Activated CD4-positive, alpha-beta T cell treated with anti-CD3 and anti-CD28 coated beads, Interleukin-2, amount 10 ng/mL, durations not matched to agents 24 days and 14 days (primary cell): ENCODE measurements at regions not wholly inside any gene's neighbourhood (a gene's known extent, or its start where the extent isn't known, plus 50 kb on each side); places are given as distances from the start of the nearest gene placed in this dataset.

ENCODE experiments used
- DNase-seq: peaks from one replicate; pipeline ENCODE4 v3.0.0; 2022
- H3K27ac Mint-ChIP-seq: one replicate; pipeline ENCODE4 v1.8.0; 2022; ENCODE audit warnings: mild to moderate bottlenecking, mixed read lengths
- H3K27me3 Mint-ChIP-seq: one replicate; pipeline ENCODE4 v1.8.0; 2022; ENCODE audit warnings: mixed read lengths
- H3K36me3 Mint-ChIP-seq: one replicate; pipeline ENCODE4 v1.8.0; 2022; ENCODE audit warnings: low read depth, mild to moderate bottlenecking, mixed read lengths
- H3K4me1 Mint-ChIP-seq: one replicate; pipeline ENCODE4 v1.8.0; 2021; ENCODE audit warnings: mixed read lengths
- H3K4me3 Mint-ChIP-seq: one replicate; pipeline ENCODE4 v1.8.0; 2022; ENCODE audit warnings: mild to moderate bottlenecking, moderate library complexity, mixed read lengths
- H3K9me3 Mint-ChIP-seq: one replicate; pipeline ENCODE4 v1.8.0; 2021; ENCODE audit warnings: mixed read lengths
- intact Hi-C: fragments of 100-400 bp; cut with micrococcal nuclease; formaldehyde crosslinking; loops from one replicate; pipeline ENCODE4 v1.15.1; 2023

- H3K4me1 Mint-ChIP-seq: no peaks in the 10 kb centered on the region
- H3K4me3 Mint-ChIP-seq: no peak overlapping the region
- no peaks in the 10 kb centered on the region for H3K36me3 Mint-ChIP-seq
- no peaks in the 10 kb centered on the region for H3K9me3 Mint-ChIP-seq
- no peaks in the 10 kb centered on the region for H3K27me3 Mint-ChIP-seq
- H3K27ac Mint-ChIP-seq: no peak overlapping the region
- intact Hi-C loops: no loop called here
- no peak for DNase-seq
Measured at GRCh38 chr4:129232589-129233337, 136.8 kb downstream of the C4orf33 start.

GRCh38 chr4:129233691-129234090 lies 137.7 kb downstream of the C4orf33 start:
- intact Hi-C loops: no loop called here
- Mint-ChIP-seq H3K9me3 (no peaks in the 10 kb centered on the region), H3K36me3 (no peaks in the 10 kb centered on the region), H3K4me3 (no peak overlapping the region), H3K4me1 (no peaks in the 10 kb centered on the region), H3K27me3 (no peaks in the 10 kb centered on the region), H3K27ac (no peak overlapping the region)
- no peak for DNase-seq

- Mint-ChIP-seq H3K36me3 (no peaks in the 10 kb centered on the region), H3K27ac (no peak overlapping the region), H3K9me3 (no peaks in the 10 kb centered on the region), H3K4me1 (no peaks in the 10 kb centered on the region), H3K27me3 (no peaks in the 10 kb centered on the region), H3K4me3 (no peak overlapping the region)
- no peak for DNase-seq
- intact Hi-C loops: no loop called here
Measured at GRCh38 chr4:129236351-129236750, 140.4 kb downstream of the C4orf33 start.

- H3K27ac Mint-ChIP-seq: no peak overlapping the region
Measured at GRCh38 chr4:129239088-129239487, 143.1 kb downstream of the C4orf33 start.

GRCh38 chr4:129240816-129241215 lies 144.9 kb downstream of the C4orf33 start:
- DNase-seq: no peak
- H3K4me3 Mint-ChIP-seq: no peak overlapping the region
- peaks cover 2% of the 10 kb centered on the region for H3K27me3 Mint-ChIP-seq
- no peaks in the 10 kb centered on the region for H3K9me3 Mint-ChIP-seq
- intact Hi-C loops: no loop called here
- H3K4me1 Mint-ChIP-seq: no peaks in the 10 kb centered on the region
- no peaks in the 10 kb centered on the region for H3K36me3 Mint-ChIP-seq
- no peak overlapping the region for H3K27ac Mint-ChIP-seq

More at GRCh38 chr4:129239088-129239487, 143.1 kb downstream of the C4orf33 start:
- H3K4me3 Mint-ChIP-seq: no peak overlapping the region
- H3K9me3 Mint-ChIP-seq: no peaks in the 10 kb centered on the region
- intact Hi-C loops: no loop called here
- no peaks in the 10 kb centered on the region for H3K36me3 Mint-ChIP-seq
- no peaks in the 10 kb centered on the region for H3K4me1 Mint-ChIP-seq
- H3K27me3 Mint-ChIP-seq: no peaks in the 10 kb centered on the region
- no peak for DNase-seq

GRCh38 chr4:129246145-129246544 lies 150.2 kb downstream of the C4orf33 start:
- intact Hi-C loops: no loop called here
- Mint-ChIP-seq H3K27ac (no peak overlapping the region), H3K9me3 (no peaks in the 10 kb centered on the region), H3K4me3 (no peak overlapping the region), H3K36me3 (no peaks in the 10 kb centered on the region), H3K27me3 (peaks cover 2% of the 10 kb centered on the region), H3K4me1 (no peaks in the 10 kb centered on the region)
- no peak for DNase-seq

- Mint-ChIP-seq H3K4me3 (no peak overlapping the region), H3K27me3 (peaks cover 2% of the 10 kb centered on the region), H3K4me1 (no peaks in the 10 kb centered on the region), H3K36me3 (no peaks in the 10 kb centered on the region), H3K9me3 (no peaks in the 10 kb centered on the region), H3K27ac (no peak overlapping the region)
- intact Hi-C loops: no loop called here
- no peak for DNase-seq
Measured at GRCh38 chr4:129246910-129247461, 151.0 kb downstream of the C4orf33 start.

- Mint-ChIP-seq H3K27me3 (peaks cover 2% of the 10 kb centered on the region), H3K27ac (no peak overlapping the region), H3K4me3 (no peak overlapping the region), H3K4me1 (no peaks in the 10 kb centered on the region), H3K36me3 (no peaks in the 10 kb centered on the region), H3K9me3 (no peaks in the 10 kb centered on the region)
- intact Hi-C loops: no loop called here
- no peak for DNase-seq
Measured at GRCh38 chr4:129248621-129249020, 152.7 kb downstream of the C4orf33 start.

GRCh38 chr4:129254126-129254525 lies 158.2 kb downstream of the C4orf33 start:
- H3K4me3 Mint-ChIP-seq: no peak overlapping the region
- intact Hi-C loops: no loop called here
- no peaks in the 10 kb centered on the region for H3K4me1 Mint-ChIP-seq
- no peaks in the 10 kb centered on the region for H3K36me3 Mint-ChIP-seq
- H3K27me3 Mint-ChIP-seq: peaks cover 2% of the 10 kb centered on the region
- H3K9me3 Mint-ChIP-seq: no peaks in the 10 kb centered on the region
- H3K27ac Mint-ChIP-seq: no peak overlapping the region
- no peak for DNase-seq

GRCh38 chr4:129254526-129254925 lies 158.6 kb downstream of the C4orf33 start:
- H3K27ac Mint-ChIP-seq: no peak overlapping the region
- H3K4me1 Mint-ChIP-seq: no peaks in the 10 kb centered on the region
- no peak overlapping the region for H3K4me3 Mint-ChIP-seq
- DNase-seq: no peak
- peaks cover 2% of the 10 kb centered on the region for H3K27me3 Mint-ChIP-seq
- H3K36me3 Mint-ChIP-seq: no peaks in the 10 kb centered on the region
- intact Hi-C loops: no loop called here
- no peaks in the 10 kb centered on the region for H3K9me3 Mint-ChIP-seq

- H3K4me3 Mint-ChIP-seq: no peak overlapping the region
- H3K4me1 Mint-ChIP-seq: peaks cover 5% of the 10 kb centered on the region
- no peaks in the 10 kb centered on the region for H3K36me3 Mint-ChIP-seq
- no peak for DNase-seq
- H3K27me3 Mint-ChIP-seq: peaks cover 2% of the 10 kb centered on the region
- no peaks in the 10 kb centered on the region for H3K9me3 Mint-ChIP-seq
- intact Hi-C loops: no loop called here
- H3K27ac Mint-ChIP-seq: no peak overlapping the region
Measured at GRCh38 chr4:129261584-129261983, 165.6 kb downstream of the C4orf33 start.

GRCh38 chr4:129264008-129264657 lies 168.2 kb downstream of the C4orf33 start:
- peaks cover 5% of the 10 kb centered on the region for H3K4me1 Mint-ChIP-seq

GRCh38 chr4:129278868-129279267 lies 182.9 kb downstream of the C4orf33 start:
- Mint-ChIP-seq H3K4me1 (no peaks in the 10 kb centered on the region), H3K27ac (no peak overlapping the region), H3K4me3 (no peak overlapping the region), H3K36me3 (no peaks in the 10 kb centered on the region), H3K9me3 (no peaks in the 10 kb centered on the region), H3K27me3 (no peaks in the 10 kb centered on the region)
- no peak for DNase-seq
- intact Hi-C loops: no loop called here

More at GRCh38 chr4:129264008-129264657, 168.2 kb downstream of the C4orf33 start:
- no peaks in the 10 kb centered on the region for H3K9me3 Mint-ChIP-seq
- intact Hi-C loops: no loop called here
- H3K36me3 Mint-ChIP-seq: no peaks in the 10 kb centered on the region
- DNase-seq: no peak
- no peak overlapping the region for H3K4me3 Mint-ChIP-seq
- no peaks in the 10 kb centered on the region for H3K27me3 Mint-ChIP-seq
- no peak overlapping the region for H3K27ac Mint-ChIP-seq

- Mint-ChIP-seq H3K4me3 (no peak overlapping the region), H3K9me3 (no peaks in the 10 kb centered on the region), H3K4me1 (no peaks in the 10 kb centered on the region), H3K36me3 (no peaks in the 10 kb centered on the region), H3K27me3 (no peaks in the 10 kb centered on the region), H3K27ac (no peak overlapping the region)
- DNase-seq: no peak
- intact Hi-C loops: no loop called here
Measured at GRCh38 chr4:129282293-129282692, 186.3 kb downstream of the C4orf33 start.
